HL-60 (cell line): ENCODE measurements at regions not wholly inside any gene's neighbourhood (a gene's known extent, or its start where the extent isn't known, plus 50 kb on each side); places are given as distances from the start of the nearest gene placed in this dataset.

Experiments used
- POLR2AphosphoS5 ChIP-seq: IDR thresholded peaks from 2 replicates; pipeline ENCODE4 v1.6.1; 2012; ENCODE audit warnings: low read depth
- TF ChIP-seq, protein P1 (sequence below): IDR thresholded peaks from one replicate; pipeline ENCODE4 v1.5.1; 2011; ENCODE audit warnings: low read length, control low read depth, inconsistent platforms; ENCODE audit not compliant: insufficient read depth
- TF ChIP-seq, protein P2 (sequence below): IDR thresholded peaks from 2 replicates; pipeline ENCODE4 v1.6.1; 2012; ENCODE audit warnings: low read depth; ENCODE audit not compliant: insufficient replicate concordance

DNA sequence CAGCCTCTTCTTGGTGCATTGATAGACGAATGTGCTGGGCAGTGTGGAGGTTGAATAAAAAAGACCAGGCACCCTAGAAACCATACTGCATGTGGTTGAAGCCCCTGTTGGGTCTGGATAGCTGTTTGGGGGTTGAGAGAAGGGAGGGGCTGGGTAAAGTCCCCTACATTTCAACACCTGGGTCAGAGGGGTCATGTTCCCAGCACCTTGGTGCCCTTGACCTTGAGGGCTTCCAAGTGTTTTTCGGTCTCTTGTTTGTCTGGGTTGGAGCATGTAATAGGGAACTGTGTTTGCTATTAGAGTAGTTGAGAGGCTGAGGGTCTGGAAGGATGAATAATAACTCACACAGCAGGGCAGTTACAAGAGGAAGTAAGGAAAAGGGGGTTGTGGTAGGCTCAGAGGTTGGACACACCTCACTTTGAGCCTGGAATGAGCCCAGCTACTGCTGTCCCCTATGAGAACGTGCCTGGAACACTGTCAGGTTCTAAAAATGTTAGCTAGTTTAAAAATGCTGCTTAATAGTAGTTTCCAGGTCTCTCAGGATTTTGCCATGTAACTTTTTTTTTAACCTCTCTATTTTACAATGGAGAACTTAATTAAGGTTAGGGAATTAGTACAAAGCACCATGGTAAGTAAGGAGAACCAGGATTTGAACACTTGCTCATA is 155.2 kb upstream of the SPRY4 start:
- TF ChIP-seq, protein P1, sequence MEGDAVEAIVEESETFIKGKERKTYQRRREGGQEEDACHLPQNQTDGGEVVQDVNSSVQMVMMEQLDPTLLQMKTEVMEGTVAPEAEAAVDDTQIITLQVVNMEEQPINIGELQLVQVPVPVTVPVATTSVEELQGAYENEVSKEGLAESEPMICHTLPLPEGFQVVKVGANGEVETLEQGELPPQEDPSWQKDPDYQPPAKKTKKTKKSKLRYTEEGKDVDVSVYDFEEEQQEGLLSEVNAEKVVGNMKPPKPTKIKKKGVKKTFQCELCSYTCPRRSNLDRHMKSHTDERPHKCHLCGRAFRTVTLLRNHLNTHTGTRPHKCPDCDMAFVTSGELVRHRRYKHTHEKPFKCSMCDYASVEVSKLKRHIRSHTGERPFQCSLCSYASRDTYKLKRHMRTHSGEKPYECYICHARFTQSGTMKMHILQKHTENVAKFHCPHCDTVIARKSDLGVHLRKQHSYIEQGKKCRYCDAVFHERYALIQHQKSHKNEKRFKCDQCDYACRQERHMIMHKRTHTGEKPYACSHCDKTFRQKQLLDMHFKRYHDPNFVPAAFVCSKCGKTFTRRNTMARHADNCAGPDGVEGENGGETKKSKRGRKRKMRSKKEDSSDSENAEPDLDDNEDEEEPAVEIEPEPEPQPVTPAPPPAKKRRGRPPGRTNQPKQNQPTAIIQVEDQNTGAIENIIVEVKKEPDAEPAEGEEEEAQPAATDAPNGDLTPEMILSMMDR = no peak
- TF ChIP-seq, protein P2, sequence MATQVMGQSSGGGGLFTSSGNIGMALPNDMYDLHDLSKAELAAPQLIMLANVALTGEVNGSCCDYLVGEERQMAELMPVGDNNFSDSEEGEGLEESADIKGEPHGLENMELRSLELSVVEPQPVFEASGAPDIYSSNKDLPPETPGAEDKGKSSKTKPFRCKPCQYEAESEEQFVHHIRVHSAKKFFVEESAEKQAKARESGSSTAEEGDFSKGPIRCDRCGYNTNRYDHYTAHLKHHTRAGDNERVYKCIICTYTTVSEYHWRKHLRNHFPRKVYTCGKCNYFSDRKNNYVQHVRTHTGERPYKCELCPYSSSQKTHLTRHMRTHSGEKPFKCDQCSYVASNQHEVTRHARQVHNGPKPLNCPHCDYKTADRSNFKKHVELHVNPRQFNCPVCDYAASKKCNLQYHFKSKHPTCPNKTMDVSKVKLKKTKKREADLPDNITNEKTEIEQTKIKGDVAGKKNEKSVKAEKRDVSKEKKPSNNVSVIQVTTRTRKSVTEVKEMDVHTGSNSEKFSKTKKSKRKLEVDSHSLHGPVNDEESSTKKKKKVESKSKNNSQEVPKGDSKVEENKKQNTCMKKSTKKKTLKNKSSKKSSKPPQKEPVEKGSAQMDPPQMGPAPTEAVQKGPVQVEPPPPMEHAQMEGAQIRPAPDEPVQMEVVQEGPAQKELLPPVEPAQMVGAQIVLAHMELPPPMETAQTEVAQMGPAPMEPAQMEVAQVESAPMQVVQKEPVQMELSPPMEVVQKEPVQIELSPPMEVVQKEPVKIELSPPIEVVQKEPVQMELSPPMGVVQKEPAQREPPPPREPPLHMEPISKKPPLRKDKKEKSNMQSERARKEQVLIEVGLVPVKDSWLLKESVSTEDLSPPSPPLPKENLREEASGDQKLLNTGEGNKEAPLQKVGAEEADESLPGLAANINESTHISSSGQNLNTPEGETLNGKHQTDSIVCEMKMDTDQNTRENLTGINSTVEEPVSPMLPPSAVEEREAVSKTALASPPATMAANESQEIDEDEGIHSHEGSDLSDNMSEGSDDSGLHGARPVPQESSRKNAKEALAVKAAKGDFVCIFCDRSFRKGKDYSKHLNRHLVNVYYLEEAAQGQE = no peak
- TF ChIP-seq POLR2AphosphoS5 = no peak
